CD4-positive, alpha-beta T cell treated with Interleukin-17A for 1 hour (primary cell): ENCODE measurements at regions not wholly inside any gene's neighbourhood (a gene's known extent, or its start where the extent isn't known, plus 50 kb on each side); places are given as distances from the start of the nearest gene placed in this dataset.
A peak's percentile ranks its signal among the peaks of the same experiment; 100 is the strongest.

Experiments used
- DNase-seq: peaks from one replicate; pipeline ENCODE4 v3.0.0-alpha.2; 2020

DNA sequence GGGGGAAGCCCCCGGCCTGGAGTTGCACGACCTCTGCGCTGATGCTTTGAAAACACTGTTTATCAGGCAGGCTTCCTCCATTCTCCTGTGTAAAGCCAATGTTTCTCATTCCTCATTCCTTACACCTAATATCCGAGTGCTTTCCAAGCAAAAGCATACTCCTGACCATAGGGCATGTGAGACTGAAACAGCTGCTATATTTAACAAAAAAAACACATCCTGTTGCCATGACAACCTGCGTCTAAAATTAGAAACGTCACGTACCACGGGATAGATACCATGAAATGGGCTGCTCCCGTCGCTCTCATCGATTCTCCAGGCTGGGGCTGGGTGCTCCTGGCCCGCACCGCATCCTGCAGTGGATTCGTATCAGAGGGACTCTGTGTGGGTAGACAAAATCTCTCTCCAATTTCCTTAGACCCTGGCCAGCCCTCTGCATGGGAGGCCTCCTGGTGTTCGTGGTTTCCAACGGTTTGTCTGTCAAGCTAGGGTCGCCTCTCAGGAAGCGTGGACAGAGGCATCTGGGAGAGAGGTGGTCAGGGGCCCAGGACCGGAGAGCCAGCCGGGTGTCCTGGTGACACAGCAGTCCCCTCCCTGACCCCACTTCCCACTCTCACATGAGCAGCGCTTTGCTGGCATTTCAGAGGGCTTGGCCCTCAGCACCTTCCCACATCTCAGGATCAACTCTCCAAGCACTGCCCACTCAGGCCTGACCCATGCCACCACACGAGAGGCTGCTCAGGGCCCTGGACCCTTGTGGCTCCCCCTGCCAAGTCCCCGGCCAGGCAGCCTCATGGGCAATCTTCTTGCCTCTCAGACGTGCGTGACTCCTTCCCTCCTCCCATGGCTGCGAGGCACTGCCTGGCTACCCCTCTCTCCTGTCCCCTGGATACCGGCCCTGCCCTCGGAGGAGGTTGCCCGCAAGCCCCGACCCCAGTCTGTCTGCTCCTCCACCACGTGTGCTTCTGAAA is 268.1 kb downstream of the NDUFA10 start:
- DNase-seq: peak; percentile 14

DNA sequence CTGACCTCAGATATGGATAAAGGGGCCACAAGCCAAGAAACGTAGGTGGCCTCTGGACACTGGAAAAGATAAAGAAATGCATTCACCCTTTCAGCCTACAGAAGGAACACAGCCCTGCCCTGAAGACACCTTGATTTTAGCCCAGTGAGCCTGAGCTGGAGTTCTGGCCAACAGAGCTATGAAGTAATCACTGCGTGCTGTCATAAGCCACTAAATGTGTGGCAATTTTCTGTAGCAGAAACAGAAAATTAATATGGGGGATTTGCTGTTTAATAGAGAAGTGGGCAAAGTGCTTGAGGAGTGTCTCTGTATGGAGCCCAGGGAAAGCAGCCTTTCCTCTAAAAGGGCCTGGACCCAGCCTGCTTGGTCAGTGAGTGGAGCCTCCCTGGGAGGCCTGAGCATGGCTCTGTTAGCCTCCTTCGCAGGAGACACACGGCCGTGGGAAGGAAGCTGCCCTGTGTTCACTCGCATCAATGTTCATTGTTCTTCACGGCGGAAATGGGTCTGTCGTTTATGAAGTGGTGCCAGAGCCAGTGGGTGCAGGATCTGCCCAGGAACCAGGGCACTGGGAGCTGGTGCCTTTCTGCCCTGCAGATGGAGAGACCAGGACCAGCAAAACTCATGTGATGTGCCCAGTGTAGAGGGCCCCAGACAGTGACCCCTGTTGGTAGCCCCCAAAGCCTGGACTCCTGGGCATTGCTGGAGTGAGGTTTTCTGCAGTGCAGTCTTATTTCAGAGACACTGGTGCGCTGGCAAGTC is 268.9 kb downstream of the NDUFA10 start:
- DNase-seq: no peak

DNA sequence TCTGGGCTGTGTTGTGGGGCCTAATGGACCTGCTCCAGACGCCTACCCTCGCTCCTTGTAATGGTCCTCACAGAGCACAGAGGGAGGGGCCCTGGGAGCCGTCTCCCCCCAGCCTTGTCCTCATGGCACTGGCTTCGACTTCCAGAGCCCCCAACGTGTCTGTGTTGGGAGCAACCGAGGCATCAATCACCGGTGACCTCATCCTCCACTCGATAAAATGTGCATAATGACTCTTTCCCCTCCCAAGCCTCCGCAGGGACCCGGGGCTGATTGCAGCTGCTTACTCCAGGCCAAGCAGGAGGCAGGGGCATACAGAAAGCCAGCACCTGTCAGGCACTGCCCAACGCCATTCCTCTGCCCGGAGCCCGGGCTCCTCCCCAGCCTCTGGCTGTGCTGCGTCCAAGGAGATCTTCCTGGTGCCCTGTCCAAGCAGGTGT is 271.7 kb downstream of the NDUFA10 start:
- DNase-seq: no peak

DNA sequence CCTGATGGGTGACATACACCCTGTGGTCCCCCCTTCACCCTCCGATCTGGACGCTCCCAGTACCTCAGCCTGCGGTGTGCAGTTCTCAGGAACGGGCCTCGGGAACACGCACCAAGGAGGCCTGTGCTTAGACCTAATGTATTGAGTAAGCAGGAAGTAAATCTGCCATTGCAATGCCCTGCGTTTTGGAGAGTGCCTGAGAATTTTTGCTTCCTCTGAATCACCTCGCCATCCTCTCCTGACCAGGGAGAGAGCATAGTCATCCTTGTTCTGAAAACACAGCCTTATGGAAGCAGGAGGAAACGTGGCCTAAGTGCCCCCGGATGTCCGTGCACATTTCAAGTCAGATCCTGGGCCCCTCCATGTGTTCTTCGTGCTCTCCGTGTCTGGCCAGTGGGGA is 272.2 kb downstream of the NDUFA10 start:
- DNase-seq: no peak

DNA sequence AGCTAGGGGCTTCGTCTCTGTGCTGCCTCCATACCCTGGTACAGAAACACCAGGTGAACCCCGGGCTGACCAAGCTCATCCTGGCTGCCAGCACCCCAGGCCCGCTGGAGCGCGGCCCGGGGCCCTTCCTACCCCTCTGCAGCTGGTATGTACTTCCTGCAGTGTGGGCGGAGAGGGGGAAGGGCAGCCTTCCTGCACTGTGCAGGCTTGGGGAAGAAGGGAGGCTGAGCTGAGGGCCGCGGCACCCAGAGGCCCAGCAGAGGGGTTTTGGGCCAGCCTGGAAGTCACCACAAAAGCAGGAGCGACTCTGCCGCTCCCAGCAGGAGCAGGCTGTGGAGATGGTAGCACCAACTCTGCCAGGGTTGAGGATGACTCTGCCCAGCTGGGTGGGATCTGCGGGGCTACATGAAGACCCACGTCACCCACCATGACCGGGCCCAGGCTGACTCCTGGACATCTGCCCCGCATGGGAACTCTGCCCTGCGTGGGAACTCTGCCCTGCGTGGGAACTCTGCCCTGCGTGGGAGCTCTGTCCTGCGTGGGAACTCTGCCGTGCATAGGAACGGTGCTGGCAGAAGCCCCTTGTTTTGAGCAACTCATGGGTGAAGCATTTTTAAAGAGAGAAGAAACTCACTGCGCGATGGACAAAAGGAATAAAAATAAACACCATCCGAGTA is 273.3 kb downstream of the NDUFA10 start:
- peak; percentile 13 for DNase-seq

DNA sequence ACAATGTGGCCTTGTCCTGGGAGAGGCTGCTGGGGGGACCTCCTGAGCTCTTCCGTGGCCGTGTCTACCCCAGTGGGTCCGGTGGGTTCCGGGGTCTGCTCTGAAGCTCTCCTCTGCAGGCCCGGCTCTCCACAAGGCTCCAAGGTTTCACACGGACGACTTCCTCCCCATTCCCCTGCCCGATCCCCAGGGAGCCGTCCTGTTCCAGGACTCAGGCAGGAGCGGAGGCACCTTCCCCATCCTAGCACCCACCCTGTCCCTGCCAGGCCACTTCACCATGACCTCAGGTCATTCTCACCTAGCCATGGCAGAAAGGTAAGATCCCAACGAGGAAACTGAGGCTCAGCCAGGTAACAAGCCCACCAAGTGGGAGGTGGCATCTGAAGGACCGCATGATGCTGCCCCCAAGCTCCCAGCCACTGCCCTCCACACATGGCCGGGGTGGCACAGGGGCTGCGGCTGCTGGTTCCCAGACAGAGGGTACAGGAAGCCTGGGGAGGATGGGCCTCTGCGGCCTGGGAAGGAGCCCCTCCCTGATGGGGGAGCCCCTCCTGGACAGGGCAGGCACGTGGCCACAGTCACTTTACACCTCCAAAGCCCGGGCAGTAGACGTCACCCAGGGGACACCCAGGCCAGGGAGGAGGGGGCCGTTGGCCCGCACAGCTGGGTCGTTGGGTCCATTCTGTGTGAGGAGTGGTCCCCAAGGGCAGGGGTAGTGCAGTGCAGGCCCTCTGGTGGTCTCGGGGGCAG is 274.0 kb downstream of the NDUFA10 start:
- no peak for DNase-seq

DNA sequence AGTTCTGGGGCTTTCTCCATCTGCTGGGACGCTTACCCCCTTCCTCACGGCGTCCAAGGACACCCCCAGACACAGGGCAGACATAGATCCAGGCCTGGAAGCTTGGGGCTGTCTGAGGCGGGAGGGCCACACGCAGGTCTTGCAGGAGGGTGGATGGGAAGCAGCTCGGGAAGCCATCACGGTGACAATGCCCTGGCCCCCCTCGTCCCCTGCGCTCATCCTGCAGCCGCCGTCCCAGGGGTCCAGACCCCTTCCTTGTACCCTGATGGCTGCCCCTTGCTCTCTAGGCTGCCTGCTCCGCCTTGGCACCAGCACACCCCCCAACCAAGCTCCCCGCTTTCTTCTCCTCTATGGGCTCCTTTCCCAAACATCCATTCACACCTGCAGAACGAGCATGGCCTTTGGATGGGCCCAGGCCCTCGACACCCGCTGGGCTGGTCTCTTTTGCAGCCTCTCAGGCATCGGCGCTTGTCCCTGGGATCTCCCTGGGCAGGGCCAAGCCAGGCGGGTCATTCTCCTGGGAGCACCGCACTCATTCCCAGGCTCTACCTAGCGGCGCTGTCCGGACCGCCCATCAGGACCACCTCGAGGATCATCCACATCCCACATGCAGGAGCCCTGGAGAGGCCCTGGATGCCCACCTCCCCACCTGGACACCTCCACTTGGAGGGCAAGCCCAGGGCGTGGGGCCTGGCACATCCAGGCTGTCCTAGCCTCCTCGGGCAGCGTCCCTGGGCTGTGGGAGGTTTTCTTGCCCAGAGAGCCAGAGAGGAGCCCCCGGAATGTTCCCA is 274.9 kb downstream of the NDUFA10 start:
- no peak for DNase-seq

DNA sequence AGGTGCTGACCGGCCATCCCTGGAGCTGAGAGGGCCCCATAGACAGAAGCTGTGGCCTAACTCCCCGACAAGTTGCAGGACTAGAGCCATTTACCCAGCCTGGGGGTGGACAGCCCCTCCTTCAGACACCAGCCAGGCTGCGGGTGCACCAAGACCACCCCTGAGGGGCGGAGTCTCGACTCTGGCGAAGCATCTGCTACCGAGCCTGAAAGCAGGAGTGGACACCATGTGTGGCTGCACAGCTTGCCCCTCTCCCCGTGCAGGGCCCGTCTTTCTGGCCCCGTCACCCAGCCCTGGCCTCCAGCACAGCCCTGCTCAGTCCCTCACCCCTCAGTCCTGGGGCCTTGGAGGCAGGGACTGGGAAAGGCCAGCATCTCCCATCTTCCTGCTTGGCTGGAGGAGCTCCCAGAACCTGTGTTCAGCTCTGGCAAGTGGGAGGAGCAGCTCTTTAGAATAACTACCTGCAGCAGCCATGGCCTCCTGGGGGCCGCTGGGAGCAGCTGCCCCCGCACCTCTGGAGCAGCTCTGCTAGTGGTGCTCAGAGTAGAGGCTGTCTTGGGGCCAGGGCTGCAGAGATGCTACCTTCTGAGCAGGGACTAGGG is 275.8 kb downstream of the NDUFA10 start:
- no peak for DNase-seq

DNA sequence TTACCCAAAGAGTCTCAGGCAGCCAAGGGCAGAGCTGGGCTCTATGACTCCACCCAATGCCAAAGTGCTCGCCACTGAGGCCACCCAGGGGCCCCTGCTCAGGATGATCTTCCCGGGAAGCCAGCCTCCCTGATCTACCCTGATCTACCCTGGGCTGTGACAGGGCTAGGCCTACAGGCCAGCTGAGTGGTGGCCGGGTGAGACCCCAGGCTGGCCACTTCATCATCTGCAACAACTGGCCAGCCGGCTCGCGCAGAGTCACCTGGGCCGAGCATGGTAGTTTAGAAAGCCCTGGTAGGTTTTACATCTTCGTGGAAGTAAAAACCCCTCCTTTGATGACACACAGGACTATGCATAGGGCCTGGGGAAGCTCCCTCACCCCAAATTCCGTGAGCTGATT is 276.3 kb downstream of the NDUFA10 start:
- DNase-seq: no peak

DNA sequence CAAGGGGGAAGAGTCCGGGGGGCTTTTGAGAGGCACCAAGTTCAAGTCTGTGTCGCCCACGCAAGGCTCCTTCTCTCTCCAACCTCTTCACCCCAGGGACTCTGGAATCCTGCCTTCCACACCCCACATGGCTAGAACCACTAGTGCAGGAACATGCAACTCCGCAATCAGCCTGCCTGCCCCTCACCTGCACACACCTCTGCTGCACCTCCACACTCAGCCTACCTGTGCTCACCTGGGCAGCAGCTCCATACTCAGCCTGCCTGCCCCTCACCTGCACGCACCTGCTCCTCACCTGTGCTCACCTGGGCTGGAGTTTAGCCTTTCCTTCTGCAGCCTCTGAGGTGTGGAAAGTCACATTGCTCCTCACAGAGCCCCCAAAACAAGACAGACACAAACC is 277.4 kb downstream of the NDUFA10 start:
- no peak for DNase-seq

DNA sequence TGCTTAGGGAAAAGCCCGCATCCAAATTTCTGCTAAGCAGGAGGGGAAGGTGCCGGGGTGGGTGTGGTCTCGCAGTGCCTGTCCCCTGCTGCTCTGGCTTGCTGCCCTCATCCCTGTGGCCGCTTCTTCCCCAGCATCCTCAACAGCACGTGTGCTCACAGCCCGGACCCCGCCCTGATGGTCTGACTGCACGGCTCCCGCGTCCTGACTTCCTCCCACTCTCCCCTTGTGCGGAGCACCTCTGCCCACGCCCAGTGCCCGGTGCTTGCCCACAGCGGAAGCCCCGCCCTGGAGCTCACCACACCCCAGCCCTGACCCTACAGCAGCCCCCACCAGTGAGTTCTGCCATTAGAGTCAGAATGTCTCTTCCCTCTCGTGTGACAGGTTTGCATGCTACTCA is 277.9 kb downstream of the NDUFA10 start:
- no peak for DNase-seq

DNA sequence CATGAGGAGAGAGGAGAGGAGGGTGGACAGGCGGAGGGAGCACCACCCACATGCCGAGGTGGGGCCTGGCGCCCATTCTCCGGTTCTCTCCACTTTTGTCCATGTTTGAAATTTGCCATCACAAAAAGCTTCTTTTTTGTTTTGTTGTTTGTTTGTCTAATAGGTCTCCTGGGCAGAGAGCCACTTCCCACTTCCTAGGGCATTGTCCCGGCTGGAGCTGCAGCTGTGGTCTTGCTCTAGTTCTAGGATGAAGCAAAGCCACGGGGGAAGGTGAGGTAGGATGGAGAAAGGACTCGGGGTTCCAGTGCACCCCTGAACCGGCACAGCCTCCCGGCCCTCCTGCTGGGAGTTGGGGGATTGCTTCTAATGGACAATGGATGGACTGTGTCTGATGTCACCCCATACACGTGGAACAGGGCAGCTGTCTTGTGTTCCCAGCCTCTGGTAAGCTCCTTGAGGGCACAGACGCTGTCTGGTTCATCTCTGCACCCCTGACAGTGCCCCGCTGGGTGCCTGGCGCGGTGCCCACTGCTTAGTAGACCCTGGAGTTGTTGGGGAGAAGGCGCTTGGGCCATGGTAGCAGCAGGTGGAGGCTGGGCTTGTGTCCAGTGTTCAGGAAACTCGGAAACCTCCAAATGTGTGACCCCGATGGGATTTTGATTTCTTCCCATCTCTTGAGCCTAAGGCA is 278.4 kb downstream of the NDUFA10 start:
- DNase-seq: no peak

DNA sequence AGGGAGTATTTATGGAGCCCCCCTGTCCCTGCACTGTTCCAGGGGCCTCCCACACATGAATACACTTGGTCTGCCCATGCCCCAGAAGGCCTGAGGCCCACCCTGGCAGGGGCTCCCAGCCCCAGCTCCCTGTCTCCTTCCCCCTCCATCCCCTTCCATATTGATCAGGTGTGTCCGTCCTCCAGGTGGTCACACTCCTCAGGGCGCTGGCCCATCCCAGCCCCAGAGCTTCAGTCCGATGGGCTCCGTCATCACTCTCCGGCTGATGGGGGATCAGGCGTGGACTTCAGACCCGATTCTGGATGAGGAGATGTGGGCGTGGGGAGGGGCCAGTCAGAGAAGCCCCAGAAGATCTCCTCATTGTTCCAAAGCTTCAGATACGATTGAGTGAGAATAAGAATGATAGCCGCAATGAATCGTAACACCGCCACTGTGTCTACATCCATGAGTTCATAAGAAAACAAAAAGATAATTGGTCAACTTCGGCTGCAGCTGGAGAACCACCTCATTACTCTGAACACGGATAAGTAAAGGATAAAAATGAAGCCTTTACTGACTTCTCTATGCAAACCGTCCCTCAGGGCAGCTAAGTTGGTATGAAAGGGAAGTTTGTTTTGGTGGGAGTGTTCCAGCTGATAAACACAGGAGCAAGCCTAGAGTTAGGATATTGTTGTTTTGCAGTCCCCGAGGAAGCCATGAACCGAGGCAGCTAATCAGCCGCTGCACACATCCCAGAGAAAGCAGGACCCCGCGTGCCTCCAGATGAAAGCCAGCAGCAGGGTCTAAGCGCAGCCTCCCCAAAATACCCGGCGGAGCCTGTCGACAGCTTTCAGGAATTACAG is 279.5 kb downstream of the NDUFA10 start:
- DNase-seq: no peak

DNA sequence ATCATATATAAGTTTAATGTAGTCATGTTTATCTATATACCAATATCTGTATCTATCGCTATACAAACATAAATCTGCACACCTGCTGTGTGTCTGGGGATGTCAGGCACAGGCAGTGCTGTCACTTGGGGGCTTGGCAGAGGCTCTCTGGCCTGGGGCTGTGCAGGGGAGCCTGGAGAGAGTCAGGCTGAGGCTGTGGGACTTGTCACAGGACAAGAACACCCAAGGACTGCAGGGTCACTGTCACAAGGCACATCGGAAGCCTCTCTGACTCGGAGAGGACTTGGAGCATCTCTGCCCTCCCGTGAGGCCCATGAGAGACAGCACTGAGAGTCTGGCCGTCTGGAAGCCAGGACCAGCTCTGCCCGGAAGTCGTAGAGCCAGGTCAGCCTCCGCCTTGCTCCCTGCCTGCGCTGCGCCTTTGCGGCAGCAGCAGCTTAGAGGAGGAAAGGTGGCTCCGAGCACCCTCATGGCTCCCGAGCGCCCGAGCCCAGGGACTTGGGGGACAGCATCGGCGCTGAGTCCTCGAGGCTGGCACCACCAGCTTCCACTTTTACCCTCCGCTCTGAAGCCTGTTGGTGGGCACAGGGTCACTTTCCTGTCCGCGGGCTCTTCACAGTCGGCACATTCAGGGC is 280.3 kb downstream of the NDUFA10 start:
- DNase-seq: no peak

DNA sequence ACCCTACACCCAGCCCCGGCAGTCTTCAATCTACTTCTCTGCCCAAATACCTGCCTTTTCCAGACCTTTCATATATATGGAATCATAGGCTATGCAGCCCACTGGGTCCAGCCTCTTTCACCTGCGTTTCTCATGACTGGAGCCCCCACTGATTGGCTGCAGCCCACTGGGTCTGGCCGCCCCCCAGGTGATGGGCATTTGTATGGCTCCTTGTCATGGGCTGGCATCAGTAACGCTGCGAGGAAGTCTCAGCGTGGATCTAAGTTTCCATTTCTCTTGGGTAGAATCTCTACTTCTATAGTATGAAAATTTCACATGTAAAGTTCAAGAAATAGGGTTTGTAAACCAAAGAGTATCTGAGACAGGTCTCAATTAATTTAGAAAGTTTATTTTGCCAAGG is 281.9 kb downstream of the NDUFA10 start:
- no peak for DNase-seq

DNA sequence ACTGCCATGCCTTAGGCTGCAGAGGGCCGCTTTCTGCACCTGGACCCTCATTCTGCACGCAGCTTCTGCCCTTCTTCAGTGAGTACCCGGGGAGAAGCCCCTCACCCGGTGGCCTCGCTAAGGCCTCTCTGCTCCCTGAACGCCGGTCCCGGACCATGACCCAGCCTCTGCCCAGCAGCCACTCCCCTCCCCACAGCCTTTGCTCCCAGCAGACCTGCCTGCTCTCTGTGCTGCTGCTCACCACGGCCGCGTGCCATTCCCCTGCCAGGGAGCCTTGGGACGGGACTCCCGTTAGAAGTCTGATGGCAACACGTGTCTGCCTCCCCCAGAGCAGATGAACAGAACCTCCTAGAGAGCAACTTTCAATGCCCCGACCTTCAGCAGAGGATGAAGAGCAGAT is 282.8 kb downstream of the NDUFA10 start:
- DNase-seq: no peak

DNA sequence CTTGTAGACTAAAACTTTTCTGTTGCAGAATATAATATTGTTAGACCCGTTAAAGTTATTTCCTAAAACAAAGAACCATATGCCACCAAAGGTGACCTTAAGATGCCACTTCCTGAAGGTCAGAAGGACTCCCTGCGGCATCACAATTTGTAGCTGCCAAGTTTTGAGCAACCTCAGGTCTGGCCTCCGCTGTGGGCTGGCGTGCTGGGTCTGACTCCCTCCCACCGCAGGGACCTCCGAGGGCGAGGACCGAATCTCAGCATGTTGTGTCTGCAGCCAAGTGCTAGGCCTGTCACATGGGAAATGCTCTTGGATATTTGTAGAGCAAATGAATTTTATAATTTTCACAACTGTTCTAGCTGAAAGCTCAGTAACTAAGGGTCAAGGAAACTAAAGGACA is 285.9 kb downstream of the NDUFA10 start:
- no peak for DNase-seq

DNA sequence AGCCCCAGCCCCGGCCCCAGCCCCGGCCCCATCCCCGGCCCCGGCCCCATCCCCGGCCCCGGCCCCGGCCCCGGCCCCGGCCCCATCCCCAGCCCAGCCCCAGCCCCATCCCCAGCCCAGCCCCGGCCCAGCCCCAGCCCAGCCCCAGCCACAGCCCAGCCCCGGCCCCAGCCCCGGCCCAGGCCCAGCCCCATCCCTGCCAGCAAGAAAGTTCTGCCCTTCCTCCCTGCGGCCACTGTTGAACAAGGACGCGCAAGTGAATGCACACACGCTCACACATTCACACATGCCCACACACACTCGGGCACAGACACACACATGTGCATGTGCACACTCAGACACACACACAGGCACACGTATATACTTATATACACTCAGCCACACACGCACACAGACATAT is 287.0 kb downstream of the NDUFA10 start:
- no peak for DNase-seq

DNA sequence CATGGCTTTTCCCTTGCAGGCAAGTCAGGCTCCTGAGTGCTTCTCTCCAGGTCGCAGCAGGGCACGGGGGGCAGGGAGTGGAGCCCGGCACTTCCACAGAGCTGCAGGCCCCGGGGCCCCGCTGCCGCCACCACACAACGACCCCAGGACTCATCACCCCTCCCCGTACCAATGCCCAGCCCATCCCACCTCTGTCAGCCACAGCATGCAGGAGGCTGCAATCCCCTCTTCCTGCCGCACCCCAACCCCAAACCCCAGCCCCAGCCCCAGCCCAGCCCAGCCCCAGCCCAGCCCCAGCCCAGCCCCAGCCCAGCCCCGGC is 288.0 kb downstream of the NDUFA10 start:
- DNase-seq: no peak
